GM12864 (cell line): ENCODE measurements at regions not wholly inside any gene's neighbourhood (a gene's known extent, or its start where the extent isn't known, plus 50 kb on each side); places are given as distances from the start of the nearest gene placed in this dataset.
"Not testable (repeated sequence)": the region's sequence is repeated elsewhere in the genome, so short reads cannot be mapped to it uniquely, and the experiment has no call there.

ENCODE experiments used
- DNase-seq: peaks from one replicate; pipeline ENCODE4 v3.0.0-alpha.2; 2011; ENCODE audit warnings: low read depth
- H3K4me3 ChIP-seq: 2 replicates; pipeline ENCODE4 v1.5.1; 2011; ENCODE audit warnings: mild to moderate bottlenecking, low read depth, low read length, control low read depth
- TF ChIP-seq, protein P1 (sequence below): IDR thresholded peaks from 2 replicates; pipeline ENCODE4 v1.5.1; 2011; ENCODE audit warnings: low read depth, mild to moderate bottlenecking, moderate library complexity, low read length, control low read depth, inconsistent platforms; ENCODE audit errors: missing control alignments

DNA sequence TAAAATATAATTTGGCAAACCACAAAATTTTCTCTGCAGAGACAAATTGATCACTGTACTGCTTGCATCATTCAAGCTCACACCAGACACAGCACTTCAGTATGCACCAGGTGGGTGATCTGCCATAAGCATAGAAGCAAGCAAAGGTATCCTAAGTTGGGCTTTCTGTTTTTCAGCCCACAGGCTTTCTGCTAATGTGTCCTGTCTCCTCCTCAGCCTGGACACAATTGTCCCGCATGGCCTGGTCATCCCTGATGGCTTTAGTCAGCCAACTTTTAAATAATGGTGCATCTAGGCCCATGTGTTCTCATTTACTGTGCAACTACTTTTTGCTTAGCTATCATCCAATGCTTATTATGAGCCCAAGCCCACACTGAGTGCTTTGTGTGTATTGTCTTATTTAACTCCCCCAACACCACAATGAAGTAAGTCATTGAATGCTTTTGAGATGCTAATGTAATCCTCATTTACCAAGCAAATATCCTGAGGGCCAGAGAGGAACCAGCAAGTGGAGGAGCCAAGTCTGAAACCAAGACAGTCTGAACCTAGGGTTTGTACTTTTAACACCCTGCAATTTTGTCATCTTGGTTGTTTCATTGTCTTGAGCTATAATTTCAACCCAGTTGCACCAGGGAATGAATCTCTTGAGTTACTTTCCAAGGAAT lies 111.2 kb upstream of the SETBP1 start:
- DNase-seq: no peak
- H3K4me3 ChIP-seq: no peak overlapping the region
- TF ChIP-seq, protein P1, sequence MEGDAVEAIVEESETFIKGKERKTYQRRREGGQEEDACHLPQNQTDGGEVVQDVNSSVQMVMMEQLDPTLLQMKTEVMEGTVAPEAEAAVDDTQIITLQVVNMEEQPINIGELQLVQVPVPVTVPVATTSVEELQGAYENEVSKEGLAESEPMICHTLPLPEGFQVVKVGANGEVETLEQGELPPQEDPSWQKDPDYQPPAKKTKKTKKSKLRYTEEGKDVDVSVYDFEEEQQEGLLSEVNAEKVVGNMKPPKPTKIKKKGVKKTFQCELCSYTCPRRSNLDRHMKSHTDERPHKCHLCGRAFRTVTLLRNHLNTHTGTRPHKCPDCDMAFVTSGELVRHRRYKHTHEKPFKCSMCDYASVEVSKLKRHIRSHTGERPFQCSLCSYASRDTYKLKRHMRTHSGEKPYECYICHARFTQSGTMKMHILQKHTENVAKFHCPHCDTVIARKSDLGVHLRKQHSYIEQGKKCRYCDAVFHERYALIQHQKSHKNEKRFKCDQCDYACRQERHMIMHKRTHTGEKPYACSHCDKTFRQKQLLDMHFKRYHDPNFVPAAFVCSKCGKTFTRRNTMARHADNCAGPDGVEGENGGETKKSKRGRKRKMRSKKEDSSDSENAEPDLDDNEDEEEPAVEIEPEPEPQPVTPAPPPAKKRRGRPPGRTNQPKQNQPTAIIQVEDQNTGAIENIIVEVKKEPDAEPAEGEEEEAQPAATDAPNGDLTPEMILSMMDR: no peak

DNA sequence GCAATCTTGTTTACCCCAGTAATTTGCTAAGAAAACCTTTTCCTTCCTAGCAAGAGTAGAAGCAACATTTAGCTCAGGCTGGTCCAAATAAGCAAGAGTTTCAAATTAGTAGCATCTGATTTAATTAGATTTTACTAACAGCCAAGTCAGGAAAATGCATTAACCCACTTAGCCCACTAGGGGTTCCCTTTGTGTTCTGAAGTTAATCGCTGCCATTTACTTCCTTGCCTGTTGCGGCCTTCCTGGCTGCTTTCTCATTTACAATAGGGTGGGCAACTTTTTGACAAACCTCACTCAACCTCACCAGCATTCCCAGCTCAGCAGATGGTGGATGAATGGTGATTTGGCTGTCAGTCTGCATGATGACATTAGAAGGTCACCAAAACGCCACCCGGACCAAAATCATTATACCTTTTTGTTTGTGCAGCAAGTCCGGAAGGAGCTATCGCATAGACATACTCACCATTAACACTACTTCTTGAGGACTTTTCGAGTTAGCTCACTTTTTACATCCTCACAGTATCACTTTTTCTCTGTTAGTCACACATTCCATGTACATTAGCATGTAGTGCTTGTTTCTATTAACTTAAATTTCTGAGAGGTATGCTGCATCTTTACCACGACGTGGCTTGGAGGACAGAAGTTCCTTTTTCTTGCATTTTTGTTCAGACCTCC lies 101.5 kb upstream of the SETBP1 start:
- TF ChIP-seq, protein P1: peak; percentile 81
- peak; percentile 8 for DNase-seq
- no peak overlapping the region for H3K4me3 ChIP-seq

DNA sequence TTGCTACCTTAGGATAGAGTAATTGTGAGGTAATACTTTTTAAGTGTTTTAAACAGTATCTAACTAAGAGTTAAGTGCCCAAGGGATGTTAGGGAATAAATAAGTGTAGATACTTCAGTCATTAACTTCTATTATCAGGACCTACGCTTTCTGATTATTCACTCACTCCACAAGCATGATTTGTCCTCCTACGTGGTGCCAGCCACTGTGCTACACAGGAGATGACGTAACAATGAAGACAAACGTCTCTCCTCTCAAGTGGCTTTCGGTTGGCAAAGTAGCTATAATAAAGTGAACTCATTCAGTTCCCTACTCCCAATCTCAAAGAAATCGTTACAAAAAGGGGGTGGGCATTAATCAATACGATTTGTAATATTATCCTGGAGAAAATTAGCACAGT lies 100.9 kb upstream of the SETBP1 start:
- H3K4me3 ChIP-seq: no peak overlapping the region
- no peak for DNase-seq
- TF ChIP-seq, protein P1: no peak

DNA sequence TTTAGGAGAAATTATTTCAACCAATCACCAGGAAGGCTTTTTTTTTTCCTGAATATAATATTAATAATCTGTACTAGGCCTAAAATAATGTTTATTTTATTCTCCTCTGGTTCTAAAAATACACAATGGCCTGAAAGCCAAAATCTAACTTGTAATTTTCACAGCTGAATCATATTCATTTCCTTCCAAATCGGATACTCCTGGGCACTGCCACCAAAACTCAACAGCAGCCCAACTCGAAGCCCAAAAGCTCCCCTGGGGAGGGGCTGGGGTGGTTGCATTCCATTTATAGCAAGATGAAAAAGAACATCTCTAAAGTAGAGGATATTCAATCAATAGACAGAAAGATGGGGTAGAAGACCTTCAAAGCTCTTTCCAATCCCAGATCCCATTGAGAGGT lies 100.5 kb upstream of the SETBP1 start:
- TF ChIP-seq, protein P1: no peak
- no peak overlapping the region for H3K4me3 ChIP-seq
- DNase-seq: no peak

DNA sequence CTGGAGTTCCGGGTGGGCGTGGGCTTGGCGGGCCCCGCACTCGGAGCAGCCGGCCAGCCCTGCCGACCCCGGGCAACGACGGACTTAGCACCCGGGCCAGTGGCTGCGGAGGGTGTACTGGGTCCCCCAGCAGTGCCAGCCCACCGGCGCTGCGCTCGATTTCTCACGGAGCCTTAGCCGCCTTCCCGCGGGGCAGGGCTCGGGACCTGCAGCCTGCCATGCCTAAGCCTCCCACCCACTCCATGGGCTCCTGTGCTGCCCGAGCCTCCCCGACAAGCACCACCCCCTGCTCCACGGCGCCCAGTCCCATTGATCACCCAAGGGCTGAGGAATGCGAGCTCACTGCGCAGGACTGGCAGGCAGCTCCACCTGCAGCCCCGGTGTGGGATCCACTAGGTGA lies 99.9 kb upstream of the SETBP1 start:
- not testable (repeated sequence) for DNase-seq, H3K4me3 ChIP-seq

DNA sequence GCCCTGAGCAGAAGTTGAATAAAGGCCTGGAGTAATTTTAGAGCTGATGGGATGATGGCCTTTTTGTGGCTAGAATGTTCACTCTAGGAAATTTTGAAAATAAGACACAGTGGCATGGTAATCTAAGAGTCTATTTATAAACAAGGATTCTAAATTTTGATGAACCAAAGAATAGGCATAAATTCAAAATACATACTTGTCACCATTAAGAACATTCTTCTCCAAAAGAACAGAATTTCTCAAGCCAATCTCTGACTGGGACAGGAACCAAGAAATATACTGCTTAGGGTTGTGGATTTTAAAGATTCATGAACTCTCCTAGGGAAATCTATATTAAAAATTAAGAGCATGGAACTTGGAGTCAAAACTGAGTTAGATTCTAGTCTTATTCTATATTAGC lies 98.2 kb upstream of the SETBP1 start:
- DNase-seq: no peak
- TF ChIP-seq, protein P1: no peak
- no peak overlapping the region for H3K4me3 ChIP-seq

DNA sequence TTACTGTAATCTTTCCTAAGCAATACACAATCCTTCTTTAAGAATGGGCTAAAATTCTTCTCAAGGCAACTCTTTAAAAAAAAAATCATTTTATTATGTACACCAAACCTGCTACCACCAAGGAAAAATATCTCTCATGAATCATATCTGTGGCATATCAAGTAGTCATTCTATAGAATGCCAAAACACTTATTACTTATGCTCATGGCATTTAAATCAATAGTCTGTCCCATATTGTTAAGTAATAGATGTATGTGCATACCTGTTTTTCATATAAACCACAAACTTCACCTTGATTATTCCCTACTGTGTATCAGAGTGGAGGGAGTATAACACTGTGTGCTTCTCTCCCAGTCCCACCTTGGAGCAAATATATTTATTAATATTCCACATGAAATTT lies 95.8 kb upstream of the SETBP1 start:
- no peak for DNase-seq
- TF ChIP-seq, protein P1: no peak
- H3K4me3 ChIP-seq: no peak overlapping the region
